TTC549 (cell line): ENCODE measurements at regions not wholly inside any gene's neighbourhood (a gene's known extent, or its start where the extent isn't known, plus 50 kb on each side); places are given as distances from the start of the nearest gene placed in this dataset.
"Not testable (repeated sequence)": the region's sequence is repeated elsewhere in the genome, so short reads cannot be mapped to it uniquely, and the experiment has no call there.

Source experiments
- FAIRE-seq: peaks from 2 replicates; lab custom pipeline; 2012; peaks lifted over from hg19 to GRCh38; lab: Jason Lieb, UNC

DNA sequence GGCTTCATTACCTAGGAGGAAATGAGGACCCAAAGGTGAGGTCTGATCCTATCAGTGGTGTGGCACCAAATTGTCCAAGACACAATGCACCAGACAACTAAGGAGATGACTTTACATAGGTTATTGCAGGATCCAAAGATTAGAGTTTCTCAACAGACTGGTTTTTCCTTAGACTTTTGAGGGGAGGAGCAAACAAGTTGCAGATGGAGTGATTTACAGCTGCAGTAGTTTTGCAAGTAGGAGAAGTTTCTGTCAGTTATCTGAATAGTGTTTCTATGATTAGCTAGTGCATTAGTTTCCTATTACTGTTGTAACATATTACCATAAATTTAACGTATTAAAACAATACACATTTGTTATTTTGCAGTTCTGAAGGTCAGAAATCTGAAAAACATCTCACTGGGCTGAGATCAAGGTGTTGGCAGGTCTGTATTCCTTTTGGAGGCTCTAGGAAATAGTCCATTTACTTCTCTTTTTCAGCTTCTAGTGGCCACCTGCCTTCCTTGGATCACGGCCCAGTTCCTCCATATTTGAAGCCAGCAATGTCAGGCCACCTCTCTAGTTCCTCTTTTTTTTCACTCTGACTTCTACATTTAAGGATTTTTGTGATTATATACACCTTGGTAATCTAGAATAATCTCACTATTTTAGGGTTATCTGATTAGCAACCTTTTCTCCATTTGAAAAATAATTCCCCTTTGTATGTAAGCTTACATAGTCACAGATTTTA is 994.9 kb downstream of the REEP3 start:
- FAIRE-seq = no peak

DNA sequence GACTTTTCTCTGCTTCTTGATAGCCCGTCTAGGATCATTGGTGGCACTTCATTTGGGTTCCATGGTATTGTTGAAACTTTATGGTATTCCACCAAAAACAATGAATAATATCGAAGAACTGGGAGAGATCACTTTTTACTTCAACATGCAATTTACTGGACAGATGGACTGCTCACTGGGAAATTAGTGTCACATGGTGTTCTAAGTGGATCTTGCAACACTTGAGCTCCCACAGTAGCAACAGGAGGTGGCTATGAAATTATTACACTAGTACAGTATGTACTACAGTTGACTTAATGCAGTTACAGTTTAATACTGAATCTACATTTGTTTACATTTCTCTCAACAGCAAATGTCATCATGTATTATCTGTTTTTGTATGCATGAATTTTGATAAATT is 997.3 kb downstream of the REEP3 start:
- no peak for FAIRE-seq

DNA sequence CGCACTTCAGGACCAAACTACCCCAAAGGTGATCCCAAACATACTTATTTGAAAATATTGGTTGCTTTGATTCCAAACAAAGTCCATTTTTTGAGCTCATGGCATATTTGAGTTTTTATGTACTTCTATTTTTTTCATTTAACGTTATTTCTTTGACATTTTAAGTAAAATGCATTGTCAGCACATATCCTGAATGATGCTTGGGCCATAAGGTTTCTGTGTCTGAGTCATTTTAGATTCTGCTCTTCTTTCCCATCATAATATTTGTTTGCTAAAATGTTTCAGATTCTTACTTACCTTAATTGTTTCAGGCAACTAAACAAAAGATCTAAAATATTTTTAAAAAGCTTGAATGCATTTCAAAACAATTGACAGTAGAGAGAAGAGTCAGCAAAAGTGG is 998.2 kb downstream of the REEP3 start:
- no peak for FAIRE-seq

DNA sequence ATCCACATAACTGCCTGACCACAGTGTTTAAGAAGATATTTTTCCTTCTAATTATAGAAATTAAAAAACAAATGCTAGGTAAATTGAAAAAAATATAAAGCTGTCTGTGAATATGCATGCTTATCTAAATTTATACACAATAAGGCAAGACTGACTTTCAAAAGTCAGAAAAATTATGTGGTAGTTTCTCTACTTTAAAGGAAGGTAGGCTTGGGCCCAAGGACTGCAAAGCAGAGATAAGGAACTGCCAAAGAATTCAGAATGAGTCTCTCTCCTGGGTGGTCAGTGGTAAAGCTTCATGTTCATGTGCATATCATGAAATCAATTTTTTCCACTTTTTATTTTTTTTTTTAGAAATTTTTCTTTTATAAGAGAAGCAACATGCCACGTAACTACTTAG is 998.6 kb downstream of the REEP3 start:
- FAIRE-seq = no peak

DNA sequence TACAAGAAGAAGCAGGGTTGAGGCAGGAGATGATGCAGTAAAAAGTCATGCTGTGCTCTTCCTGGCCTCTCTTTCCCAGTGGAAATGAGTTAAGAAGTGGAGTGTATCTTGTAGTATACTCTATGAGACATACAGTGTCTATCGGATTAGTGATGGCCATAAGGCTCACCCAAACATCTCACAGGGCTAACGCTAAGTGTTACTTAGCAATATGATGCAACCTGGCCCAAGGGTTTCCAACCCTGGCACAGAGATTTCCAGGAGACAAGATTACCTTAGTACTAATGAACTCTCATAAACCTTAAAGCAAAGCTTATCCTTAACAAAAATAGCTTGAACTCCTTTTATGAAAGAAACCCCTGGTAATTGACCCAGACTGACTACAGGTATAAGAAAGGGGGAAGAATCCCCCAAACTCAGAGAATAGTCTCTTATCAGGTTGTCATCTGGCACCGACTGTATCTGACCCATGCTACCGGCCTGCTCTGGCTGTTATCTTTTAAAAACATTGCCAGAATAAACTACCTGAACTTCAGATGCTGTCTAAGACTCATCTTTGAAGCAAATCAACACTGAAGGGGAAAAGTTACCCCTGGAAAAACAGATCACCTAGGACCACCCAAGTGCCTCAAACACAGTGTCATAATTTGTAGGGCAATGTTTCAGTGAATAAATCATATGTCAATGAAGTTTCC is 1002.0 kb downstream of the REEP3 start:
- no peak for FAIRE-seq

DNA sequence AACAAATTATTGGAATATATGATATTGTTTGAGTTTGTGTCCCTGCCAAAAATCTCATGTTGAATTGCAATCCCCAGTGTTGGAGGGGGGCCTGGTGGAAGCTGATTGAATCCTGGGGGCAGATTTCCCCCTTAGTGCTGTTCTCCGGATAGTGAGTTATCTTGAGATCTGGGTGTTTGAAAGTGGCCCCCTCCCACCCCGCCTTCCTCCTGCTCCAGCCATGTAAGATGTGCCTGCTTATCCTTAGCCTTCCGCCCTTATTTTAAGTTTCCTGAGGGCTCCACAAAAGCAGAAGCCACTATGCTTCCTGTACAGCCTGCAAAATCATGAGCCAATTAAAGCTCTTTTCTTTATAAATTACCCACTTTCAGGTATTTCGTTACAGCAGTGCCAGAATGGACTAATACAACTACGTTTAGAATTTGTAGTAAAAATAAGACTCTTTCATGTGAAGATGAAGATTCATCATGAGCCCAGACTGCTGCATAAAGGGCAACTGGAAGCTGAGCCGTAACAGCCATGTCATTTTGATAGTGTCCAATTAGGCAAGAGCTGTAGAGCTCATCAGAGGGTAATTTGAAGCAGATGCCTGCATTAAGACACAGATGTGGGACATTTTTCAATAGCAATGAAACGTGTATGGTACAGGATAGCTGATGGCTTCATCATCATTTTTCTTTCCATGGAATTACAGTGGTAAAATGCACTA is 1007.2 kb downstream of the REEP3 start:
- no peak for FAIRE-seq

DNA sequence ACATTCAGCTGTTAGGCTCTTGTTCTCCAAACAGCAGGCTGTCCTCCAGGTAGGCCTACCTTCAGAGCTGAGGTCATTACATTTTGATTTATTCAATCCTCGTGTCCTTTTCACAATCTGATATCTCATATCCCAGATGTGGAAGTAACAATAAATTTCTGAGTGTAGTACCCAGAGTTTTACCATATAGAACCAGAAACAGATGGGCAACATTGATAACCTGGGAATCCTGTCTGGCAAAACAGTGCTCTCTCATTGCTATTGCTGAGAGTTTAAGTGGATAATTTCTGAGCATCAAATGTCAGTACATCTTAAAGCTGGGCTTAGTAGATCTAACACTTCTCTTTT is 1007.8 kb downstream of the REEP3 start:
- no peak for FAIRE-seq

DNA sequence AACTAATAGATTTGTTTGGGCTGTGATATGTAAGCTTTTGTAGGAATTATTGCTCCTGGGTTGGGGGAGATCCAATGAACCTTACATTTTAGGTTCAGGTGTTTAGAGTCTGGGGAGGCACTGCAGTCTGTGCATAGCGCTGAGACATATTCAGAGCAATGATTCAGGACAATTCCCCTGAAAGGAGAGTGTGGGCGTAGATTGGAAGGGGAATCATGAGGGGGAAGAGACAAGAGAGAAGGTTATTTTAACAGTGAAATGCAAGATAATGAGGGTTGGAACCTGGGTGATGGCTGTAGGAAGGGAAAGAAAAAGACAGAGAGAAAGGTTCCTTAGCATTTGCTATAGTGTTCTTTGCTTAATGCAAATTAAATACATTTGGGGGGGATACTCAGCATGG is 1013.4 kb downstream of the REEP3 start:
- FAIRE-seq = no peak

DNA sequence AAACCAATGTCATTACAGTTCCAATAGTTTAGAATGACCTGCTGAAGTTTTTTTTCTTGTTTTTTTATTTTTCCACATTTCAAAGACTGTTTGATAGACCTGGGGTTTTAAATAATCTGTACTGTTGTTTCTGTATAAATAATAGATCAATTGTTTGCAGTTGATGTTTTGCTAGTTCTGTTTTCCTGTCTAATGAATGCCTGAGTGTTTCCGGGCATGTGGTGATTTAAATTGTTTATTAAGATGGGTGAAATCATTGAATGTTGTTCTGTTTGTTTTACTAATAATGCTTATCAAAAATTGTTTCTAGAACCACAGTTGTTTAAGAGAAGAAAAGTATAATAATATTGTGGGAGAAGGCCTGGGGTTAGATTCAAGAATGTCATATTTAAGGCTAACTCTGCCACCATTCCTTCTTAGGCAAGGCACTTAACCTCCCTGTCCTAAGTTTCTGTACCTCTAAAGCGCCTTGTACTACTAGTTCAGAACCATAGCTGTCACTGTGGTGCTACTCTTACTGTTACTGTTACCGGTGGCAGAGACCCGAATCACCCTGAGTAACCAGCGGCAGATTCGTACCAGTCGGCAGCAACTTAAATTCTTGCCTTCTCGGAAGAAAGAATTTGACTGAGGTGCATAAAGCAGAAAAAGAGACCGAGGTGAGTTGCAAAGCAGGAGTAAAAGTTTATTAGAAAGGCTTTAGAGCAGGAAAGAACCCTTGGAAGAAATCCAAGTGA is 1014.1 kb downstream of the REEP3 start:
- no peak for FAIRE-seq

DNA sequence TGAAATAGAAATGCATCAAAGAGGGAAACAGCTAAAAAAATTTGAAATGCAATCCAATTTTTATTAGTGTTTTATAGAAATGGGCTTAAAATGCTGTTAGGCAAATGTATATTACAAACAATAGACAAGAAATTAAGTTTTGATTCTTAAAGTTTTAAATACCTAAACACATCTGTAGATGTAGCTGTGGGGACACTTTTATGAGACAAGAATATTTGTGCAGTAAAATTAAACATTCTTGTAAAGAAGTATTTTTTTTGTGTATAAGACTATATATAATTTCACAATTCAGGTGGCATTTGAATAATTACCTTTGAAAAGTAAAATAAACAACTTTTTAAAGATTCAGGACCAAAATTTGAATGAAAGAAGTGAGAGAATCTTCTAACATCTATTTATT is 1015.9 kb downstream of the REEP3 start:
- no peak for FAIRE-seq

DNA sequence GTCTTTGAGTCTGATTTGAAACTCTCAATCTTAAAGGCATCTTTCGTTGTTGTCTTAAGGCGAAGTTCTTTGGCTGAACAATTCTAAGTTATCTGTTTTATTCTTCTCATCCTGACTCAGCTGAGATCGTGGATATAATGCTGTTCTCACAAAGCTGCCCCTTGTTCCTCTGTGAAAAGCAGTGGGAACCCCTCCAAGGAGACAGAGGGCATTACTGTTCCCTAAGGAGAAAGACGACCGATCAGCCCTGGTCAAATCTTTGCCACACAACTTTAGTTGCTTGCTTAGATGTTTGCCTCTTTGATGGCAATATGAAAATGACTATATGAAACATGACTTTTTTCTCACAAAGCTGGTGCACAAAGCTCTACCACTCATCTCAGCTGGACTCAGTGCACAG is 1016.7 kb downstream of the REEP3 start:
- no peak for FAIRE-seq

DNA sequence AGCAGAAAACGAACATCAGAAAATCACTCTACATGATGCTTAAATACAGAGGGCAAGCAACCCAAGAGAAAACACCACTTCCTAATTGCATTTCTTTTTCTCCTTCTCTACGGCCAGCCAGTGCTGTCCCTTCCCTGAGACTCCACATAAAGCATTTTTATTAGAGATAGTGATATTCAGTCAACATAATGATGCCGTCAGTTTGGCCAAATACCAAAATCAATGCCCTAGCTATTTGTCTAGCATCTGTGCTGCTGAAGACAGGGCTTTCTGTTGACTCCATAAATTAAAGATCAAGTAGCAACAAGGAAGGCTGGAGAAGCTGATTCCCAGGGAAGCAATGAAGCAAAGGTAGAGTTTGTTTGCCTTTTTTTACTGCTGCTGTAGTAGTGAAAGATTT is 1024.9 kb downstream of the REEP3 start:
- FAIRE-seq = no peak

DNA sequence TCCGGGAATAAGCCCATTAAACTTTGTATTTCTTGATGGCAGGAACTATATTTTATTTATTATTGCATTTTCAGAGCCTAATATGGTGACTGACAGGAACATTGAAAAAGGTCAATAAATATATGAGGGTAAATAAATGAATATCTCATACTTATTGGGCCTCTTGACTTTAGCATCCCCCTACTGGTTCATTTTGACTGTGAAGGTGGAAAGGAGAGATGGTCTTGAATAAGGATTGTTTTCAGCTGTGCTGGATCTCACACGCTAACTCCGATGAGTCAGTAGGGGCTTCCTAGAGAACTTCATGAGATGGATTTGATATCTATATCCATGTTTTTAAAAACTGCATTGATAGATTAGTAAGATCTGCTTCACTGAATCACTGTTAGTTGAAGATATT is 1026.0 kb downstream of the REEP3 start:
- no peak for FAIRE-seq

DNA sequence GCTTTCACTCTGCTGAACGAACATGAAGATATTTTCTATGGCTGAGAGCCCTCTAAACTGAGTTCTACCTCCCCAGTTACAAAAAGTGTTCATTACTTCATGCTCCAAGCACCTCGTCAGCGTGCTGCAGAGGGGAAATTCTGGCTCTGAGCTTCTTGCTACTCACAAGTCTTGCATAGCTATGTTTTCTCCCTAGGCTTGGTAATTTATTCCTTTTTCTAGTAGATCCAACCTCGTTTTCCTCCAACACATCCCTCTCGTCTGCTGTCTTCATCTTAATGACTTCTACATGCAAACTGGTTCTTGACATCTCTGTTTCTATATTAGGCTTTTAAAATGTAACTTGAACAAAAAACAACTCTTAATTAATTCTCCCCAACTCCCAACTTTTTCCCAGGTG is 1034.5 kb downstream of the REEP3 start:
- no peak for FAIRE-seq

DNA sequence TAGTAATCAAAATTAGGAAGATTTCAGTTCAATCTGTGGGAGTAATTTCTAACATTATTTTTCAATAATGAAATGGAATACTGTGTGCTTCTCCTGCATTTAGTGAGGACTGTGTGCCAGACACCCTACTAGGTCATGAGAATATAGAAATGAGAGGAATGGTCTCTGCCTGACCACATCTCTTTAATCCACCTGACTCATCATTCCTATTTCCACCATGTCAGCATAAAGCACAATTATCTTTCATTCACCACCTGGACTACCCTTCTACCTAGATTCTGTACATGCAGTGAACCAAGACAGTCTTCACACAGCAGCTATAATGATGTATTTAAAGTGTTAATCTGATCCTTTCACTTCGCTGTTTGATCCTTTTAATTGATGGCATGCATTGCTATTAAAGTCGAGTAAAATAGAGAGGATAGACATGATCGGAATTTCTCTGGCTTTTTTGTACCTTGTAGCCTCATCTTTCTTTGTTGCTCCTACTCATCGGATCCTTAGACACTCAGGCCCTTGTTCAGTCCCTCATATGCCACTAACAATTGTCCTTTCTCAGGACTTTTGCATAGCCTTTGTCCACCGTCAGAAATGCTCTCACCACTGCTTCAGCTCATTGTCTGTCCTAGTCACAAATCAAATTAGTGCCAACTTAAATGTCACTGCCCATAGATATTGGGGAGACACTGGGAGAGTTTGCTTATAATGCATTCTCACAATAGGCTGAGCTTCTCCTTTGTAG is 1037.1 kb downstream of the REEP3 start:
- no peak for FAIRE-seq

DNA sequence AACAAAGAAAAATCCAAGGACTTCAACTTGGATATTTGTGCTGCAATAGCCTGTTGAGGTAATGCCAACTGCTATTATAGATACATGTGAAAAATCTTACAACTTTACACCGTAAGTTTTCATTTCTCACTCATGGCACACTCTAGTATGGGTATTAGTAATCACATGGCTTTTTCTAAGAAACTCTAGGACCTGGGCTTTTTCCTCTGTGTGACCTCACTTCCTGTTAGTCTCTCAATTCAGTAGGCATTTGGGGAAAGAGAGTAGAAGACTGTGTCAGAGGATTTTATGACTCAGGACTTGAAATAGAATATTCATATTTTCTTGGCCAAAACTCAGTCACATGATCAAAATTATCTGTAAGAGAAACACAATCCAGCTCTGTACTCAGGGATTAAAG is 1049.9 kb downstream of the REEP3 start:
- no peak for FAIRE-seq

DNA sequence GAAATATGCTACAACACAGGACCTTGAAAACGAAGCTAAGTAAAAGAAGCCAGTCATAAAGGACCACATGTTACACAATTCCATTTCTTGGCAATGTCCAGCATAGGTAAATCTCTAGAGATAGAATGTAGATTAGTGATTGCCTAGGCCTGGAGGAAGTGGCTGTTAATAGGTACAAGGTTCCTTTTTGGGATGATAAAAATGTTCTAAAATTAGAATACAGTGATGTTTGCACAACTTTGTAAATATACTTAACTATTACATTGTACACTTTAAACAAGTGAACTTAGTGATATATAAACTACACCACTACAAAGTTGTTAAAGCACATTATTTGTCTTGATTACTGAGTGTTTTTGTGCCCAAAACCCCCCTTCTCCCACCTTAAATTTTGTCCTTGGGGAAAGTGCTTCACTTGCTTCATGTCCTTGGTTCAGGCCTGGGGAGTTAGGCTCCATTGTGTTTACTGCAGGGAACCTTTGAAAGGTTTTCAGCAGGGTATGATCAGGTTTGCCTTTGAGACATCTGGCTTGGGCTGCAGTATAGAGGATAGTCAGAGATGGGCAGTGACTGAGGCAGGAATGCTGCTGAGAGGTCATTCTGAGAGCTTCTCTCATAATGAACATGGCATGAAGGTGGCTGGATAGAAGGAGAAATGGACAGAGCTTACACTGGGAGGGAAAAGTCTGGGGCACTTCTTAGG is 1052.6 kb downstream of the REEP3 start:
- no peak for FAIRE-seq

DNA sequence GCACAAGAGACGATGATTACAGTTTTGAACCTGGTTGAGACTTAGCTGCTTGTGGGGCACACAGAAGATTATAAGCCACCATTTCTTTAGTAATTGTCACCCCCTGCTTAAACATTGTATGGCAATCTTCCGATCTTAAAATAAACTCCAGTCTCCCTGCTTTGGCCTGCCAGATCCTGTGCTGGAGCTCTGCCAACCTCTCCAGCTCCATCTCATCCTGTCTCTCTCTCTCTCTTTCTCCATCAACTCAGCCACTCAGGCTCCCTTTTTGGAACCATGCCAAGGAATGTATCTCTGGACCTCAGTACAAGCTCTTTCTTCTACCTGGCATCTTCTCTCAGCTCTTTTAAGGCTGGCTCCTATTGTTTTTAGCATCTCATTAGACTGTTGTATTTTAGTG is 1053.2 kb downstream of the REEP3 start:
- no peak for FAIRE-seq

DNA sequence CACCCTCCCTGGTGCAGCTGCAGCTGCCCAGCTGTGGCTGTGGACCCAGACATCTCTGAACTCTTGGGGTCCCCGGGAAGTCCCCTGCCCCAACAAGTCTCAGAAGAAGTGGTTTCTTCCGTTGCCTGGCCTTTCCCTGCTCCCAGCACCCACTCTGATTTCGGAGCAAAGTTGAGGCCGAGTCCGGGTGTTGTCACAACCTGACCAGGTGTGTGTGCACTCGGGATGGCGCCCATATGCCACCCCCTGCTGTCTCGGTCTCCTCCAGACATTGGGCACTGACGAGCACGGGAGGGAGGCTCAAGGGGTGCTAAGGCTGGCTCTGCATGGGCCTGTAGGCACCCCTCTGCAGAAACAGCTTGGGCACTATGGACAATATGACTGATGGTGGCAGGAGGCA is 1055.3 kb downstream of the REEP3 start:
- FAIRE-seq = no peak

DNA sequence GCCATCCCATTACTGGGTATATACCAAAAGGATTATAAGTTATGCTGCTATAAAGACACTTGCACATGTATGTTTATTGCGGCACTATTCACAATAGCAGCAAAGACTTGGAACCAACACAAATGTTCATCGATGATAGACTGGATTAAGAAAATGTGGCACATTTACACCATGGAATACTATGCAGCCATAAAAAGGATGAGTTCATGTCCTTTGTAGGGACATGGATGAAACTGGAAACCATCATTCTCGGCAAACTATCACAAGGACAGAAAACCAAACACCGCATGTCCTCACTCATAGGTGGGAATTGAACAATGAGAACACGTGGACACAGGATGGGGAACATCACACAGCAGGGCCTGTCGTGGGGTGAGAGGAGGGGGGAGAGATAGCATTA is 1057.6 kb downstream of the REEP3 start:
- not testable (repeated sequence) for FAIRE-seq

DNA sequence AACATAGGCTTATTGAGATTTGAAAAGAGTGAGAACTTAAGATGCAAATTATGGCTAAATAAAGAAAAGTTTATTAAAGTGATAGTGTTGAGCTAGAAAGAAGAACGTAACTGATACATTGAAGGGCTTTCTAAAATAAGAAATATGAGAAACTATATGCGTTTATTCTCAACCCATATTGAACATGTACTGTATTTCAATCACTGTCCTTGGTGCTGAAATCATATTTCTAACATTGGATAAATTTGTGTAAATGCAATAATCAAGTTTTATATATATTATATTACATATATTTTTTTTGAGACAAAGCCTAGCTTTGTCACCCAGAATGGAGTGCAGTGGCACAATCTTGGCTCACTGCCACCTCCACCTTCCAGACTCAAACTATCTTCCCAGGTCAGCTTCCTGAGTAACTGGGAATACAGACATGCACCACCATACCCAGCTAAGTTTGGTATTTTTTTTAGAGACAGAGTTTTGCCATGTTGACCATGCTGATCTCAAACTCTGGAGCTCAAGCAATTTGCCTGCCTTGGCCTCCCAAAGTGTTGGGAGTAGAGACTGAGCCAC is 1065.8 kb downstream of the REEP3 start:
- FAIRE-seq = no peak
